Activated naive CD4-positive, alpha-beta T cell treated with anti-CD3 and anti-CD28 coated beads, Interleukin-2, amount 50 U/mL, for 16 hours (primary cell): ENCODE measurements at regions not wholly inside any gene's neighbourhood (a gene's known extent, or its start where the extent isn't known, plus 50 kb on each side); places are given as distances from the start of the nearest gene placed in this dataset.
"Not testable (repeated sequence)": the region's sequence is repeated elsewhere in the genome, so short reads cannot be mapped to it uniquely, and the experiment has no call there.

ENCODE experiments used
- DNase-seq: peaks from one replicate; pipeline ENCODE4 v3.0.0-alpha.2; 2020

- DNase-seq: no peak
Measured at GRCh38 chr3:104323226-104323625, 1043.5 kb upstream of the ALCAM start.

GRCh38 chr3:104347291-104347690 lies 1019.4 kb upstream of the ALCAM start:
- no peak for DNase-seq

GRCh38 chr3:104349836-104350235 lies 1016.9 kb upstream of the ALCAM start:
- DNase-seq: no peak

- no peak for DNase-seq
Measured at GRCh38 chr3:104353951-104354350, 1012.8 kb upstream of the ALCAM start.

- no peak for DNase-seq
Measured at GRCh38 chr3:104359546-104359945, 1007.2 kb upstream of the ALCAM start.

GRCh38 chr3:104360038-104360437 lies 1006.7 kb upstream of the ALCAM start:
- DNase-seq: no peak

- not testable (repeated sequence) for DNase-seq
Measured at GRCh38 chr3:104361748-104362147, 1005.0 kb upstream of the ALCAM start.

- no peak for DNase-seq
Measured at GRCh38 chr3:104362319-104362718, 1004.4 kb upstream of the ALCAM start.

- no peak for DNase-seq
Measured at GRCh38 chr3:104367000-104367399, 999.7 kb upstream of the ALCAM start.

GRCh38 chr3:104368760-104369159 lies 997.9 kb upstream of the ALCAM start:
- DNase-seq: no peak

GRCh38 chr3:104385421-104385820 lies 981.3 kb upstream of the ALCAM start:
- no peak for DNase-seq

- DNase-seq: no peak
Measured at GRCh38 chr3:104388619-104389018, 978.1 kb upstream of the ALCAM start.

- DNase-seq: no peak
Measured at GRCh38 chr3:104392327-104392726, 974.4 kb upstream of the ALCAM start.

- no peak for DNase-seq
Measured at GRCh38 chr3:104396974-104397669, 969.6 kb upstream of the ALCAM start.

- DNase-seq: no peak
Measured at GRCh38 chr3:104397713-104398112, 969.0 kb upstream of the ALCAM start.

- DNase-seq: no peak
Measured at GRCh38 chr3:104402902-104403301, 963.8 kb upstream of the ALCAM start.

GRCh38 chr3:104411757-104412156 lies 955.0 kb upstream of the ALCAM start:
- no peak for DNase-seq

GRCh38 chr3:104412608-104413580 lies 953.8 kb upstream of the ALCAM start:
- DNase-seq: no peak

- no peak for DNase-seq
Measured at GRCh38 chr3:104428337-104428925, 938.3 kb upstream of the ALCAM start.

- no peak for DNase-seq
Measured at GRCh38 chr3:104429727-104430126, 937.0 kb upstream of the ALCAM start.

GRCh38 chr3:104436506-104436905 lies 930.2 kb upstream of the ALCAM start:
- DNase-seq: no peak

- DNase-seq: no peak
Measured at GRCh38 chr3:104437131-104437750, 929.5 kb upstream of the ALCAM start.

- no peak for DNase-seq
Measured at GRCh38 chr3:104437891-104438290, 928.8 kb upstream of the ALCAM start.
